Neural cell (in vitro differentiated cells): ENCODE measurements at regions not wholly inside any gene's neighbourhood (a gene's known extent, or its start where the extent isn't known, plus 50 kb on each side); places are given as distances from the start of the nearest gene placed in this dataset.

Source experiments
- H2AFZ ChIP-seq: fragments of 200-600, 300-800 bp; sonication (generic), shearing (Covaris generic); 2 replicates; pipeline ENCODE4 v1.6.0; 2014; ENCODE audit warnings: low read depth, mild to moderate bottlenecking, antibody characterized with exemption, low read length, moderate library complexity
- H3F3A ChIP-seq: fragments of 200-600 bp; shearing (Covaris generic); 2 replicates; pipeline ENCODE4 v1.6.1; 2016; ENCODE audit warnings: mild to moderate bottlenecking, moderate library complexity, mixed read lengths, antibody characterized with exemption, low read length; ENCODE audit not compliant: insufficient read depth, poor library complexity, severe bottlenecking
- H3K27ac ChIP-seq: fragments of 200-600, 300-800 bp; sonication (generic), shearing (Covaris generic); 2 replicates; pipeline ENCODE4 v1.5.1; 2014; ENCODE audit warnings: mild to moderate bottlenecking, low read length, moderate library complexity
- H3K27me3 ChIP-seq: fragments of 300-800, 200-600 bp; sonication (generic), shearing (Covaris generic); 2 replicates; pipeline ENCODE4 v1.6.0; 2014; ENCODE audit warnings: mild to moderate bottlenecking, low read depth, low read length, moderate library complexity; ENCODE audit not compliant: insufficient read depth
- H3K36me3 ChIP-seq: fragments of 300-800, 200-600 bp; sonication (generic), shearing (Covaris generic); 2 replicates; pipeline ENCODE4 v1.5.1; 2014; ENCODE audit warnings: mild to moderate bottlenecking, antibody characterized with exemption, low read length, moderate library complexity; ENCODE audit not compliant: insufficient read depth
- H3K4me2 ChIP-seq: fragments of 300-800, 200-600 bp; sonication (generic), shearing (Covaris generic); 2 replicates; pipeline ENCODE4 v1.6.0; 2014; ENCODE audit warnings: mild to moderate bottlenecking, low read length
- H3K4me3 ChIP-seq: fragments of 300-800, 200-600 bp; sonication (generic), shearing (Covaris generic); 2 replicates; pipeline ENCODE4 v1.5.1; 2014; ENCODE audit warnings: mild to moderate bottlenecking, low read length, moderate library complexity
- H3K79me2 ChIP-seq: fragments of 200-600 bp; shearing (Covaris generic); replicated peaks from 2 replicates; pipeline ENCODE4 v1.6.0; 2014; ENCODE audit warnings: mild to moderate bottlenecking, low read length, moderate library complexity; ENCODE audit not compliant: insufficient read depth
- H3K9ac ChIP-seq: fragments of 300-800, 200-600 bp; sonication (generic), shearing (Covaris generic); 2 replicates; pipeline ENCODE4 v1.6.1; 2016; ENCODE audit warnings: mild to moderate bottlenecking, low read length, mixed read lengths
- H3K9me2 ChIP-seq: fragments of 200-600 bp; shearing (Covaris generic); 2 replicates; pipeline ENCODE4 v1.6.1; 2016; ENCODE audit warnings: mild to moderate bottlenecking, low read length, mixed read lengths; ENCODE audit not compliant: insufficient read depth
- H3K9me3 ChIP-seq: fragments of 200-600, 300-800 bp; sonication (generic), shearing (Covaris generic); 2 replicates; pipeline ENCODE4 v1.6.1; 2016; ENCODE audit warnings: mild to moderate bottlenecking, mixed run types, low read length, moderate library complexity, mixed read lengths
- H4K20me1 ChIP-seq: fragments of 200-600 bp; shearing (Covaris generic); 2 replicates; pipeline ENCODE4 v1.6.1; 2016; ENCODE audit warnings: mild to moderate bottlenecking, mixed run types; ENCODE audit not compliant: insufficient read depth
- CTCF ChIP-seq: fragments of 450-650 bp; IDR thresholded peaks from 2 replicates; pipeline ENCODE4 v1.5.1; 2014; ENCODE audit warnings: antibody characterized with exemption, mild to moderate bottlenecking, moderate library complexity; ENCODE audit not compliant: poor library complexity, severe bottlenecking
- EP300 ChIP-seq: fragments of 450-650 bp; conservative IDR thresholded peaks from 2 replicates; pipeline ENCODE4 v1.6.1; 2014; ENCODE audit warnings: antibody characterized with exemption, mild to moderate bottlenecking, moderate library complexity; ENCODE audit not compliant: poor library complexity, severe bottlenecking
- EZH2 ChIP-seq: fragments of 200-600, 300-800 bp; shearing (Covaris generic), sonication (generic); IDR thresholded peaks from 2 replicates; pipeline ENCODE4 v1.6.1; 2014; ENCODE audit warnings: antibody characterized with exemption, low read length, borderline replicate concordance, mild to moderate bottlenecking; ENCODE audit not compliant: insufficient read depth, poor library complexity, severe bottlenecking
- MXI1 ChIP-seq: fragments of 450-650 bp; conservative IDR thresholded peaks from 2 replicates; pipeline ENCODE4 v1.6.1; 2014; ENCODE audit warnings: antibody characterized with exemption, mild to moderate bottlenecking; ENCODE audit not compliant: poor library complexity, severe bottlenecking
- POLR2AphosphoS5 ChIP-seq: IDR thresholded peaks from 2 replicates; pipeline ENCODE4 v1.6.1; 2012
- RAD21 ChIP-seq: fragments of 450-650 bp; conservative IDR thresholded peaks from 2 replicates; pipeline ENCODE4 v1.6.1; 2014; ENCODE audit warnings: antibody characterized with exemption, mild to moderate bottlenecking, moderate library complexity
- REST ChIP-seq: IDR thresholded peaks from 2 replicates; pipeline ENCODE4 v1.6.1; 2012; ENCODE audit warnings: borderline replicate concordance
- SMC3 ChIP-seq: fragments of 450-650 bp; conservative IDR thresholded peaks from 2 replicates; pipeline ENCODE4 v1.6.1; 2014; ENCODE audit warnings: antibody characterized with exemption, mild to moderate bottlenecking, moderate library complexity; ENCODE audit not compliant: poor library complexity
- TAF1 ChIP-seq: IDR thresholded peaks from 2 replicates; pipeline ENCODE4 v1.6.1; 2012; ENCODE audit warnings: low read depth

- no peak overlapping the region for H3K4me3 ChIP-seq
- H3K9me2 ChIP-seq, result no peaks in the 10 kb centered on the region
- H3K9ac ChIP-seq, result no peak overlapping the region
- no peaks in the 10 kb centered on the region for H3K9me3 ChIP-seq
- no peaks in the 10 kb centered on the region for H3K79me2 ChIP-seq
- H2AFZ ChIP-seq, result no peak overlapping the region
- no peaks in the 10 kb centered on the region for H3F3A ChIP-seq
- no peaks in the 10 kb centered on the region for H4K20me1 ChIP-seq
- no peak for TF ChIP-seq POLR2AphosphoS5
- no peak for TF ChIP-seq MXI1
- no peak for TF ChIP-seq EZH2
- no peak overlapping the region for H3K27ac ChIP-seq
- no peaks in the 10 kb centered on the region for H3K27me3 ChIP-seq
- no peak overlapping the region for H3K4me2 ChIP-seq
- H3K36me3 ChIP-seq, result no peaks in the 10 kb centered on the region
Observed at GRCh38 chr3:66615643-66616301, 115.0 kb upstream of the LRIG1 start.

- no peaks in the 10 kb centered on the region for H4K20me1 ChIP-seq
- H3K4me2 ChIP-seq, result no peak overlapping the region
- H3K27me3 ChIP-seq, result no peaks in the 10 kb centered on the region
- no peaks in the 10 kb centered on the region for H3K79me2 ChIP-seq
- H3K36me3 ChIP-seq, result no peaks in the 10 kb centered on the region
- H3K9me3 ChIP-seq, result no peaks in the 10 kb centered on the region
- no peaks in the 10 kb centered on the region for H3F3A ChIP-seq
- H3K9me2 ChIP-seq, result no peaks in the 10 kb centered on the region
- TF ChIP-seq CTCF (no peak), MXI1 (no peak), SMC3 (no peak), REST (no peak), POLR2AphosphoS5 (no peak), EZH2 (no peak), RAD21 (no peak), EP300 (no peak), TAF1 (no peak)
- no peak overlapping the region for H3K4me3 ChIP-seq
- H3K9ac ChIP-seq, result no peak overlapping the region
- no peak overlapping the region for H3K27ac ChIP-seq
- no peak overlapping the region for H2AFZ ChIP-seq
Observed at GRCh38 chr3:66617351-66617750, 116.5 kb upstream of the LRIG1 start.
